Right lobe of liver (tissue), 6 donors: ENCODE measurements at regions not wholly inside any gene's neighbourhood (a gene's known extent, or its start where the extent isn't known, plus 50 kb on each side); places are given as distances from the start of the nearest gene placed in this dataset.
A peak's percentile ranks its signal among the peaks of the same experiment; 100 is the strongest.

Experiments used
- ATAC-seq, 4 donors: fragments of 200-7000 bp; cut with Tn5 transposase; one replicate each; pipeline ENCODE4 v1.9.1; 2020; ENCODE audit warnings: mild to moderate bottlenecking in 4 of 4, moderate library complexity in 4 of 4
- DNase-seq, 3 donors: peaks; one replicate each; pipeline ENCODE4 v3.0.0-alpha.2; 2020
- H3K27ac ChIP-seq, 3 donors: fragments of 200-600 bp; one replicate each; pipeline ENCODE4 v1.8.0; 2022
- H3K27me3 ChIP-seq, 2 donors: fragments of 200-600 bp; one replicate each; pipeline ENCODE4 v1.8.0; 2022
- H3K36me3 ChIP-seq, 4 donors: fragments of 200-600 bp; sonication (generic) in 1 of 4; one replicate each; pipeline versions ENCODE4 v1.5.1 to v1.8.0; 2017 to 2022; ENCODE audit warnings: control low read depth in 1 of 4
- H3K4me1 ChIP-seq, 4 donors: fragments of 200-600 bp; sonication (generic) in 1 of 4; one replicate each; pipeline versions ENCODE4 v1.5.1 to v1.8.0; 2017 to 2022; ENCODE audit warnings: control low read depth in 1 of 4
- H3K4me3 ChIP-seq, 3 donors: fragments of 200-600 bp; one replicate each; pipeline ENCODE4 v1.8.0; 2022
- H3K9me3 ChIP-seq, 4 donors: fragments of 200-600 bp; sonication (generic) in 1 of 4; one replicate each; pipeline versions ENCODE4 v1.5.1 to v1.8.0; 2017 to 2022; ENCODE audit warnings: control low read depth in 1 of 4
- CTCF ChIP-seq, 4 donors: fragments of 200-600 bp in 3 of 4; fragments of 450-650 bp in 1 of 4; IDR thresholded peaks; one replicate each; pipeline versions ENCODE4 v1.5.1 to v1.8.0; 2016 to 2022; ENCODE audit warnings: antibody characterized with exemption in 4 of 4, mild to moderate bottlenecking in 2 of 4
- POLR2A ChIP-seq: fragments of 450-650 bp; IDR thresholded peaks from one replicate; pipeline ENCODE4 v1.6.1; 2017; ENCODE audit warnings: antibody characterized with exemption, mild to moderate bottlenecking
- WGBS: methylation state at CpG from one replicate; pipeline ENCODE4 v1.1.6; 2018; ENCODE audit warnings: low coverage, low lambda C conversion rate; ENCODE audit not compliant: insufficient coverage; ENCODE audit errors: missing lambda C conversion rate; 5-methylcytosine and 5-hydroxymethylcytosine counted together
- intact Hi-C, 2 donors: fragments of 100-400 bp; cut with DNase I; formaldehyde crosslinking; loops; one replicate each; pipeline versions ENCODE4 v1.11.2 to v1.14.1; 2022
- donor health status: DM: no; HTN: yes; CAD: no.
- donor health status: DM: no; HTN: no; CAD: no.
- donor health status: DM: no; HTN: no; CAD: no.
- donor health status: DM: no; HTN: yes; CAD: no.
- donor health status: DM: no; HTN: yes; CAD: no.

- H3K27me3 ChIP-seq = no peaks in the 10 kb centered on the region
- H3K4me1 ChIP-seq = no peaks in the 10 kb centered on the region
- no peak overlapping the region for H3K4me3 ChIP-seq
- intact Hi-C loops = no loop called here
- no peak for TF ChIP-seq CTCF (IDR thresholded peaks at IDR 0.05)
- no peak for TF ChIP-seq POLR2A
- H3K9me3 ChIP-seq = no peaks in the 10 kb centered on the region
- ATAC-seq = peak in 3 of 4 donors; percentile 26 to 65 (median 63)
- DNase-seq = no peak
- H3K27ac ChIP-seq = no peak overlapping the region
- H3K36me3 ChIP-seq = no peaks in the 10 kb centered on the region
- 60% methylated on average over 4 of the region's 5 CpGs for WGBS
These were observed 286.6 kb downstream of the SOX9 start for GRCh38 chr17:72407336-72407909.

DNA sequence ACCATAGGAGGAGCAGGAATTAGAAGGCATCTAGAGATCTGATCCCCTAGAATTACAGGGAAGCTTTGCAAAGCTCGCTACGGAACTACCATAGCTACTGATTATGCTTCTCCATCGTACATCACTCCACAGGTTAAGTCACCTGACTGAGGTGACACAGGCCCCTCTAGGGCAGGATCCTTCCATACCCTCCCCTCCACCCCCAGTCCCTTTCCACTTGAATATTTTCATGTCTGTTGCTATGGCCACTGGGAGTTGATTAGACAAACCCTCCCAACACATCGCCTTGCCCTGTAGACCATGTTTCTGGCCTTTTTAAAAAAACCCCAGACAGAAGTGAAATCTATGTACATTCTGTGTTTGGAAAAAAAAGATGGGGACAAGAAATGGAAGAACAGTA is 287.1 kb downstream of the SOX9 start:
- no peak for TF ChIP-seq CTCF (IDR thresholded peaks at IDR 0.05)
- TF ChIP-seq POLR2A = no peak
- Histone ChIP-seq H3K4me1 (no peaks in the 10 kb centered on the region), H3K4me3 (no peak overlapping the region), H3K27ac (no peak overlapping the region), H3K36me3 (no peaks in the 10 kb centered on the region), H3K9me3 (no peaks in the 10 kb centered on the region), H3K27me3 (no peaks in the 10 kb centered on the region)
- intact Hi-C loops = no loop called here
- no peak for ATAC-seq
- DNase-seq = no peak
- WGBS = 71% methylated on average over 4 of the region's 4 CpGs

DNA sequence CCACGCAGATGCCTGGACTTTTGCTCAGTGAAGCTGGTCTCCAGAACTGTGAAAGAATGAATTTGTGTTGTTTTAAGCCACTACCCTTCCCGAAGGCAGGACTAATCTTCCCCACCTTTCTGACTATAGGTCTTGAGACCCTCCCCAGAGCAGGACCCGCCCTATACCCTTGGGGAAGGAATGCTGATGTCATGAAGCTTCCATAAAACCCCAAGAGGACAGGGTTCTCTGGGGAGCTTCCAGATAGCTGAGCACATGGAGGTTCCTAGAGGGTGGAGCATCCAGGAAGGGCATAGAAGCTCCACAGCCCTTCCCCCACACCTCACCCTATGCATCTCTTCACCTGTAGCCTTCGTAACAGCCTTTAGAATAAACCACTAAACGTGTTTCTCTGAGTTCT is 287.8 kb downstream of the SOX9 start:
- TF ChIP-seq CTCF (IDR thresholded peaks at IDR 0.05) (no peak), POLR2A (no peak)
- DNase-seq = no peak
- no peaks in the 10 kb centered on the region for H3K9me3 ChIP-seq
- H3K36me3 ChIP-seq = no peaks in the 10 kb centered on the region
- no peak overlapping the region for H3K4me3 ChIP-seq
- intact Hi-C loops = no loop called here
- WGBS = 39% methylated on average over 3 of the region's 5 CpGs
- no peak for ATAC-seq
- no peak overlapping the region for H3K27ac ChIP-seq
- no peaks in the 10 kb centered on the region for H3K4me1 ChIP-seq
- no peaks in the 10 kb centered on the region for H3K27me3 ChIP-seq

DNA sequence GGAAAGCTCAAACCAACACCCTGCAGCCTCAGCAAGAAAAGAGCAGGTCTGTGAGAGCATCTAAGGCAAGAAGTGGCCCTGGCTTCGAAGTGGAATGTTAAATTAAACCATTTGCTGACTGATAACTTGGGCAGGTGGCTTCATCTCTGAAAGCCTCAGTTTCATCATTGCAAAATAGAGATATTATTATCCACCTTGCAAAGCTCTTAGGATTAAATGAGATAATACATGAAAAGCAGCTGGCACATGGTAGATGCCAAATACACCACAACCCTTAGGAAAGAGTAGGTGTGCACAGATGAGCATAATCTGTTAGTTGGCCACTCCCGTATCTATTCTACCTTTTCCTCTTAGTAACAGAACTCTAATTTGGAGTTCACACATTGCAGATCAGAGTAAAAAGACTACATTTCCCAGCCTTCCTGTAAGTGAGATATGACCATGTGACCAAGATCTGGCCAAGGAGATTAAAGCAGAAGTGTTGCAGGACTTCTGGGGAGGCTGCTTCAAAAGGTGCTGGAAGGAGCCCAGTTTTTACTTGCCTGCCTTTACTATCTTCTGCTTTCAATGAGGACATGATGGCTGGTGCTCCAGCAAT is 288.7 kb downstream of the SOX9 start:
- Histone ChIP-seq H3K27me3 (no peaks in the 10 kb centered on the region), H3K27ac (no peak overlapping the region), H3K4me3 (no peak overlapping the region), H3K36me3 (no peaks in the 10 kb centered on the region), H3K9me3 (no peaks in the 10 kb centered on the region), H3K4me1 (no peaks in the 10 kb centered on the region)
- ATAC-seq = no peak
- intact Hi-C loops = no loop called here
- TF ChIP-seq CTCF (IDR thresholded peaks at IDR 0.05) = no peak
- TF ChIP-seq POLR2A = no peak
- DNase-seq = no peak
- WGBS = 63% methylated on average over 2 of the region's 2 CpGs
